NB4 (cell line): ENCODE measurements at regions not wholly inside any gene's neighbourhood (a gene's known extent, or its start where the extent isn't known, plus 50 kb on each side); places are given as distances from the start of the nearest gene placed in this dataset.

Experiments
- CTCF ChIP-seq: IDR thresholded peaks from one replicate; pipeline ENCODE4 v1.5.1; 2012; ENCODE audit warnings: low read depth, low read length
- MYC ChIP-seq: IDR thresholded peaks from 2 replicates; pipeline ENCODE4 v1.6.1; 2011; ENCODE audit warnings: low read depth, low read length
- POLR2A ChIP-seq: IDR thresholded peaks from 2 replicates; pipeline ENCODE4 v1.6.1; 2011; ENCODE audit warnings: mild to moderate bottlenecking; ENCODE audit not compliant: insufficient read length; ENCODE audit errors: extremely low read depth
- TF ChIP-seq, protein P1 (sequence below): IDR thresholded peaks from 2 replicates; pipeline ENCODE4 v1.6.1; 2011; ENCODE audit warnings: low read depth, low read length

DNA sequence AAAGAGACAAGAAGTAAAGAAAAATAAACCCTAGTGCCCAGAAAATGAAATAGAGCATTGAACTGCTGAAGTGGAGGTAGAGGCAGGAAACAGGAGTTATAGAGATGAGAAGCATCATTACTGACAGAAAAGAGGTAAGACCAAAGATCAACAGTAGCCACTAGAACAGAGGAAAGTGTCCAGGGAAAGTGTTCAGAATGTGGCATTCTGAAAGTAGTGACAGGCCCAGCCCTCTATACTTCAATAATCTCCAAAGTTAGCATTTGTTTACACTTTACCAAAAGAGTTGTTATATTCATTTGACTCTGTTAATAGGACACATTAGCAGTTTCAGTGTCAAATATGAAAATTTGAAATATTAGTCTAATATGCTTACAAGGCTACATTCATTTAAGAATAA is 727.1 kb upstream of the NECTIN3 start:
- no peak for TF ChIP-seq CTCF
- TF ChIP-seq POLR2A = no peak
- TF ChIP-seq, protein P1, sequence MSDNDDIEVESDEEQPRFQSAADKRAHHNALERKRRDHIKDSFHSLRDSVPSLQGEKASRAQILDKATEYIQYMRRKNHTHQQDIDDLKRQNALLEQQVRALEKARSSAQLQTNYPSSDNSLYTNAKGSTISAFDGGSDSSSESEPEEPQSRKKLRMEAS = no peak
- TF ChIP-seq MYC = no peak
